ENCODE measurements at regions not wholly inside any gene's neighbourhood (a gene's known extent, or its start where the extent isn't known, plus 50 kb on each side); places are given as distances from the start of the nearest gene placed in this dataset.

DNA sequence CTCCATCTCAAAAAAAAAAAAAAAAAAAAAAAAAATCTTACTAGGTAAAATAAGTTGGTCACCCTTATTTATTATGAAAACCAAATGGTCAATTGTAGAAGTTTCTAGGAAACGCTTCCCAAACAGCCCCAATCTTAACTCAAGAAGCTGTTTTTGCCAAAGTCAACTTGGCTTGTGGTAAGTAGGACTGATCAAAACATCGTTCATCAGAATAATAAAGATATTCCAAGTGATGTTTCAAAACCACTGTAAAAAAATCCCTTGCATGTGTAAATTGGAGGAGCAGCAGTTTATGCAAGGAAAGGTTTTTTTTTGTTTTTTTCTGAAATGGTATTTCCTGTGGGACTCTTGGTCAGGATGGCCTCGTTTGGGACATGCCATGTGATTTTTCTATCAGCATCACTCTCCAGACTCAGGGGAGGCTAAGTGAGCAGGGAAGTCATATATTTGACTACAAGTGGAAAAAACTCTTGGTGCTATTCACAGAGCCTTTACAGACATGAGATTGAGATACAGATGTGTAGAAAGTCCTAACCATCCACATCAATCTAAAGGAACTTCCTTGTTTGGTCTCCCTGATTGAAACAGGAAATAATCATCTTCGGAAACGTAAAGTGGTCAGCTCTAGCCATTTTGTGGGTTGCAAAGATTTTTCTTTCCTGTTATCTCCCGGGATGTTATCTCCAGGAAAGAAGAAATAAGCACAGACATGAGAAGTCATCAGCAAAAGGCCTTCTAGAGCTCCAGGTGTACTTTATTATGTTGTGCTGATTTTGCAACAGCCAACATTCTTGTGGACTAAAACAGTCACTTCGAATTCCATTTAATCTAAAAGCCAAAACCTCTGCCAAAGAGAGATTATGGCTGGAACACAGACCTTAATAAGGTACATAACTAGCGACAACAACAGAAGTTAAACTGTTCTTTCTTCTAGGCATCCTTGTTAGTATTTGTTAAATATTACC is 177.8 kb downstream of the EDN1 start (continued):
- TF ChIP-seq, protein P1, sequence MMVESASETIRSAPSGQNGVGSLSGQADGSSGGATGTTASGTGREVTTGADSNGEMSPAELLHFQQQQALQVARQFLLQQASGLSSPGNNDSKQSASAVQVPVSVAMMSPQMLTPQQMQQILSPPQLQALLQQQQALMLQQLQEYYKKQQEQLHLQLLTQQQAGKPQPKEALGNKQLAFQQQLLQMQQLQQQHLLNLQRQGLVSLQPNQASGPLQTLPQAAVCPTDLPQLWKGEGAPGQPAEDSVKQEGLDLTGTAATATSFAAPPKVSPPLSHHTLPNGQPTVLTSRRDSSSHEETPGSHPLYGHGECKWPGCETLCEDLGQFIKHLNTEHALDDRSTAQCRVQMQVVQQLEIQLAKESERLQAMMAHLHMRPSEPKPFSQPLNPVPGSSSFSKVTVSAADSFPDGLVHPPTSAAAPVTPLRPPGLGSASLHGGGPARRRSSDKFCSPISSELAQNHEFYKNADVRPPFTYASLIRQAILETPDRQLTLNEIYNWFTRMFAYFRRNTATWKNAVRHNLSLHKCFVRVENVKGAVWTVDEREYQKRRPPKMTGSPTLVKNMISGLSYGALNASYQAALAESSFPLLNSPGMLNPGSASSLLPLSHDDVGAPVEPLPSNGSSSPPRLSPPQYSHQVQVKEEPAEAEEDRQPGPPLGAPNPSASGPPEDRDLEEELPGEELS (CRISPR knock-in tag; IDR thresholded peaks at IDR 0.05) = no peak
- TF ChIP-seq, protein P2, sequence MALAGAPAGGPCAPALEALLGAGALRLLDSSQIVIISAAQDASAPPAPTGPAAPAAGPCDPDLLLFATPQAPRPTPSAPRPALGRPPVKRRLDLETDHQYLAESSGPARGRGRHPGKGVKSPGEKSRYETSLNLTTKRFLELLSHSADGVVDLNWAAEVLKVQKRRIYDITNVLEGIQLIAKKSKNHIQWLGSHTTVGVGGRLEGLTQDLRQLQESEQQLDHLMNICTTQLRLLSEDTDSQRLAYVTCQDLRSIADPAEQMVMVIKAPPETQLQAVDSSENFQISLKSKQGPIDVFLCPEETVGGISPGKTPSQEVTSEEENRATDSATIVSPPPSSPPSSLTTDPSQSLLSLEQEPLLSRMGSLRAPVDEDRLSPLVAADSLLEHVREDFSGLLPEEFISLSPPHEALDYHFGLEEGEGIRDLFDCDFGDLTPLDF (CRISPR knock-in tag; IDR thresholded peaks at IDR 0.05) = no peak

DNA sequence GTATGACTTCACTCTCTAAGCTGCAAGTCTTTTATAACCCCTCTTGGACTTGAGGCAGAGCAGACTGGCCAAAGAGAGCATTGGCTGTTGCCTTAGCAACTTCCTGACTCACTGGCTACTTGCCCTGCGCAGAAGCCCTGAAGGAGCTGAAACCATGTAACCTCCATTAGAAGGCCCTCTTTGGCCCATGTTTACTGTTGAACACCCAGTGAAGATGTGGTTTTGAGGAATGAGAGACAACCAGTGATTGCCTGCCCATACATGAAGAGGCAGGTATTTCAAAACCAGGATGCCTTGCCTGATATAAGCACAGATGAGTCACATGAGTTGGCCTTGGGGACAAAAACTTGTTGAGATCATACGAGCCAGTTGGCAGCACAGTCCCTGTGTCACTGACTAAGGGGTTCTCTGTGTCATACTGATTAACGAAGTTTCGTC is 182.5 kb downstream of the EDN1 start:
- POLR2A ChIA-PET = no interaction called here
- peaks cover 8% of the 10 kb centered on the region for H3K36me3 Mint-ChIP-seq
- ATAC-seq = no peak
- CTCF ChIA-PET = no interaction called here
- no peak for DNase-seq (ENCODE audit: low spot score)
- H3K9me3 Mint-ChIP-seq = peaks cover 7% of the 10 kb centered on the region
- TF ChIP-seq, protein P3, sequence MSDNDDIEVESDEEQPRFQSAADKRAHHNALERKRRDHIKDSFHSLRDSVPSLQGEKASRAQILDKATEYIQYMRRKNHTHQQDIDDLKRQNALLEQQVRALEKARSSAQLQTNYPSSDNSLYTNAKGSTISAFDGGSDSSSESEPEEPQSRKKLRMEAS (CRISPR knock-in tag; IDR thresholded peaks at IDR 0.05) = no peak
- TF ChIP-seq MXD4 (CRISPR knock-in tag; IDR thresholded peaks at IDR 0.05; ENCODE audit: borderline replicate concordance) (no peak), ZBTB21 (CRISPR knock-in tag; IDR thresholded peaks at IDR 0.05; ENCODE audit: borderline replicate concordance) (no peak), ZNF232 (CRISPR knock-in tag; IDR thresholded peaks at IDR 0.05) (no peak), ZNF219 (CRISPR knock-in tag; IDR thresholded peaks at IDR 0.05; ENCODE audit: borderline replicate concordance) (no peak), GRHL2 (CRISPR knock-in tag; IDR thresholded peaks at IDR 0.05; ENCODE audit: insufficient replicate concordance, severe bottlenecking) (no peak), NFYB (CRISPR knock-in tag; conservative IDR thresholded peaks at IDR 0.05; ENCODE audit: low read depth) (no peak), MYBL2 (CRISPR knock-in tag; IDR thresholded peaks at IDR 0.05) (no peak), TEAD1 (CRISPR knock-in tag; IDR thresholded peaks at IDR 0.05) (no peak), RELA (CRISPR knock-in tag; IDR thresholded peaks at IDR 0.05; ENCODE audit: borderline replicate concordance) (no peak), SMAD3 (CRISPR knock-in tag; IDR thresholded peaks at IDR 0.05; ENCODE audit: borderline replicate concordance) (no peak)
- peaks cover 44% of the 10 kb centered on the region for H3K4me1 Mint-ChIP-seq
- H3K27me3 Mint-ChIP-seq (ENCODE audit: low read depth) = no peaks in the 10 kb centered on the region; the same call in 1 of the 2 replicates
- no peak overlapping the region for H3K4me3 Mint-ChIP-seq
- H3K27ac Mint-ChIP-seq = no peak overlapping the region

DNA sequence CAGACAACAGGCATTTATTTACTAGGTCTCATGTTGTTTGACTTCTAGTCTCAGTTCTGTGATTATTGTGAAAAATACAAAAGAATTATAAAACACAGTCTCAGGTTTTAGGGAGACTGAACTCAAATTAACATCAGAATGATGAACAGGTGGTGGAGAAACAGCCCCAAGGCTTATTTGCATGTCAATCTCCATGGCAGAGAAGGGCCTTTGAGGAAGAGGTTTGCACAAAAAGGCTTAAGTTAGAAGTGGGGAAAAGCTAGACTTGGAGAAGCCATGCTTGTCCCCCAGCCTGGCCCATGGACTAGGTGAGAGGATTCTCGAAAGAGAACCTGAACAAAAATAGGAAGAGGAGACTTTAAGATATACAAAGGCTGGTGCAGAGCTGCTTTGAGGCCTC is 183.3 kb downstream of the EDN1 start:
- TF ChIP-seq ZNF232 (CRISPR knock-in tag; IDR thresholded peaks at IDR 0.05) = no peak
- TF ChIP-seq, protein P4, sequence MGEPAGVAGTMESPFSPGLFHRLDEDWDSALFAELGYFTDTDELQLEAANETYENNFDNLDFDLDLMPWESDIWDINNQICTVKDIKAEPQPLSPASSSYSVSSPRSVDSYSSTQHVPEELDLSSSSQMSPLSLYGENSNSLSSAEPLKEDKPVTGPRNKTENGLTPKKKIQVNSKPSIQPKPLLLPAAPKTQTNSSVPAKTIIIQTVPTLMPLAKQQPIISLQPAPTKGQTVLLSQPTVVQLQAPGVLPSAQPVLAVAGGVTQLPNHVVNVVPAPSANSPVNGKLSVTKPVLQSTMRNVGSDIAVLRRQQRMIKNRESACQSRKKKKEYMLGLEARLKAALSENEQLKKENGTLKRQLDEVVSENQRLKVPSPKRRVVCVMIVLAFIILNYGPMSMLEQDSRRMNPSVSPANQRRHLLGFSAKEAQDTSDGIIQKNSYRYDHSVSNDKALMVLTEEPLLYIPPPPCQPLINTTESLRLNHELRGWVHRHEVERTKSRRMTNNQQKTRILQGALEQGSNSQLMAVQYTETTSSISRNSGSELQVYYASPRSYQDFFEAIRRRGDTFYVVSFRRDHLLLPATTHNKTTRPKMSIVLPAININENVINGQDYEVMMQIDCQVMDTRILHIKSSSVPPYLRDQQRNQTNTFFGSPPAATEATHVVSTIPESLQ (CRISPR knock-in tag; IDR thresholded peaks at IDR 0.05) = no peak
- no peak for TF ChIP-seq ZNF416 (CRISPR knock-in tag; IDR thresholded peaks at IDR 0.05)
- DNase-seq (ENCODE audit: low spot score) (no peak), ATAC-seq (peak; percentile 65)
- Mint-ChIP-seq H3K27ac (peak overlapping the region; percentile 84), H3K36me3 (peaks cover 8% of the 10 kb centered on the region), H3K4me1 (peaks cover 39% of the 10 kb centered on the region), H3K9me3 (peaks cover 7% of the 10 kb centered on the region), H3K4me3 (no peak overlapping the region), H3K27me3 (ENCODE audit: low read depth) (no peaks in the 10 kb centered on the region; the same call in 1 of the 2 replicates)
- CTCF ChIA-PET = interaction anchor here (1.1 kb wide), 1 partner anchor 183 kb away, joined by 5 read pairs; the partner anchor contains the start of gene EDN1
- POLR2A ChIA-PET = no interaction called here
